PC-9 (cell line): ENCODE measurements at regions not wholly inside any gene's neighbourhood (a gene's known extent, or its start where the extent isn't known, plus 50 kb on each side); places are given as distances from the start of the nearest gene placed in this dataset.

Experiments used
- EZH2 ChIP-seq: fragments of 200-600 bp; sonication (generic); IDR thresholded peaks from 2 replicates; pipeline ENCODE4 v1.8.0; 2017; ENCODE audit warnings: antibody characterized with exemption, low read depth
- TF ChIP-seq, protein P1 (sequence below): fragments of 200-600 bp; sonication (generic); conservative IDR thresholded peaks from 2 replicates; pipeline ENCODE4 v1.6.1; 2017; ENCODE audit warnings: mixed run types, antibody characterized with exemption, mild to moderate bottlenecking, moderate library complexity

DNA sequence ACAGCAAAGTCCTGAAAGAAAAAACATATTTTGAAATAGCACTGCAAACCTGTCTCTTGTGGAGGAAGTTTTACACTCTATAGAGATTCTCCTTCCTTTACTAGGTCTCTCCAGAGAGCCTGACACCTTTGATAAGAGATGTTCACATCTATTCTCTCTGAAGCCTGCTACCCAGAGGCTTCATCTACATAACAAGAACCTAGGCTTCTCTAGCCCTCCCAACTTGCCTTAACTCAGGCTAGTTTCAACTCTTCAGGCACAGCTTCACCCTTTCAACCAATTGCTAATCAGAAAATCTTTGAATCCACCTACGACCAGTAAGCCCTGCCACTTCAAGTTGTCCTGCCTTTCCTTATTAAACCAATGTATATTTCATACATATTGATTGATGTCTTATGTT, 60.6 kb downstream of the IFNG start:
- TF ChIP-seq, protein P1, sequence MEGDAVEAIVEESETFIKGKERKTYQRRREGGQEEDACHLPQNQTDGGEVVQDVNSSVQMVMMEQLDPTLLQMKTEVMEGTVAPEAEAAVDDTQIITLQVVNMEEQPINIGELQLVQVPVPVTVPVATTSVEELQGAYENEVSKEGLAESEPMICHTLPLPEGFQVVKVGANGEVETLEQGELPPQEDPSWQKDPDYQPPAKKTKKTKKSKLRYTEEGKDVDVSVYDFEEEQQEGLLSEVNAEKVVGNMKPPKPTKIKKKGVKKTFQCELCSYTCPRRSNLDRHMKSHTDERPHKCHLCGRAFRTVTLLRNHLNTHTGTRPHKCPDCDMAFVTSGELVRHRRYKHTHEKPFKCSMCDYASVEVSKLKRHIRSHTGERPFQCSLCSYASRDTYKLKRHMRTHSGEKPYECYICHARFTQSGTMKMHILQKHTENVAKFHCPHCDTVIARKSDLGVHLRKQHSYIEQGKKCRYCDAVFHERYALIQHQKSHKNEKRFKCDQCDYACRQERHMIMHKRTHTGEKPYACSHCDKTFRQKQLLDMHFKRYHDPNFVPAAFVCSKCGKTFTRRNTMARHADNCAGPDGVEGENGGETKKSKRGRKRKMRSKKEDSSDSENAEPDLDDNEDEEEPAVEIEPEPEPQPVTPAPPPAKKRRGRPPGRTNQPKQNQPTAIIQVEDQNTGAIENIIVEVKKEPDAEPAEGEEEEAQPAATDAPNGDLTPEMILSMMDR: no peak
- TF ChIP-seq EZH2: no peak
